HG03558 (cell line): ENCODE measurements at regions not wholly inside any gene's neighbourhood (a gene's known extent, or its start where the extent isn't known, plus 50 kb on each side); places are given as distances from the start of the nearest gene placed in this dataset.

Experiments used
- ATAC-seq: cut with Tn5 transposase; IDR thresholded peaks from one replicate; pipeline ENCODE4 v1.9.1; 2021; ENCODE audit warnings: moderate number of reproducible peaks; ENCODE audit not compliant: unreplicated experiment; ENCODE audit errors: extremely low read depth

- ATAC-seq = no peak
These were observed 180.8 kb upstream of the PCSK5 start for GRCh38 chr9:75709698-75710097.

DNA sequence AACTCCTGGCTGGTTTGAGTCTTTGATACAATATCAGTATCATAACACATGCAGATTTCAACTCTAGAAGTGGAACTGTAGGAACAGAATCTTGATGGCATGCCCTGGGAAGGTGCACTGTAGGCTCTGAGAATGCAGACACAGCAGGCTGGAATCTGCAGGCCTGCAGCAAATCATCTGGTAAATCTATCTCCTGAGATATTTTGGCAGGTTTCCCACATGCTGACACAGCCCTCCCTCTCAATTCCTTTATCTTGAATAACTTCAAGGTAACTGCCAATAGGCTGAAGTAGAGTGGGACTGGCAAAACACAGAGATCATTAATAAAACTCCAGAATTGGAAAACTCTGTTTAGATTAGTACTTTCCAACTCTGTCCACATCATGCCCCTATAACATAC is 177.8 kb upstream of the PCSK5 start:
- no peak for ATAC-seq

DNA sequence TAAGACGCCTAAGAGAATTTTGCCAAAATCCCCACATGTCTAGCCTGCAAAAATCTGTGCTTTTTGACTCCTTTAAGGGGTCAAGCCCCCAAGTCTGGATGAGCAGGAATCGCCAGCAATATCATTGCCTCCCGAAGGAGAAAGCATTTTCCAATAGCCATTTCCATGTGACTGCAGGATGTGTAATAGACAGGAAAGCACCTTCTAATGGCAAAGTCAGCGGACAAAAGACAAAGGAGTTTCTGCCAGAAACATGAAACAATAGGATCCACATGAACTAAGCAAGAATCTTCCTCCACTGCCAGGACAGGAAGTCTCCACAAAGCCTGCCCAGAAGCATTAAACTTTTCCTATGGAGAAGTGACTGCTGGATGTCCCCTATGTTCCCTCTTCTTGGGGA is 177.1 kb upstream of the PCSK5 start:
- ATAC-seq = no peak

DNA sequence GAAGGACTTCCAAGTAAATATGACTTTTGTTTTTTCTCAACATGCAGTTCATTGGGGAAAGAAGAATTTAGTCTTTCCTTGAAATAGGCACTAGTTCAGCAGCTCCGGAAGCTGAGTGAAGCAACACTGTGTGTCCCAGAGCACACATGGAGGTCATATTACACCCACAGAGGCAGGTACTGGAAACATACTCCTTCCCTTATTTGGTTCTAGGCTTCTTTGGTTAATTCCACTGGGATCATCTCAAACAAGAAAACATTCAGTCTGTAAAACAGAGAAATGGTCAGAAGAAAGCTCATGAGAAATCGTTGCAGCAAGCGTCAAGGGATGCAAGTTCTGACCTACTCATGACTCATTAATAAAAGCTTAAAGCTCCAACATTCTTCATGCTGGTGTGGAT is 175.1 kb upstream of the PCSK5 start:
- no peak for ATAC-seq

- no peak for ATAC-seq
These were observed 171.8 kb upstream of the PCSK5 start for GRCh38 chr9:75718677-75719076.

GRCh38 chr9:75728391-75728790 is 162.1 kb upstream of the PCSK5 start:
- ATAC-seq = no peak

DNA sequence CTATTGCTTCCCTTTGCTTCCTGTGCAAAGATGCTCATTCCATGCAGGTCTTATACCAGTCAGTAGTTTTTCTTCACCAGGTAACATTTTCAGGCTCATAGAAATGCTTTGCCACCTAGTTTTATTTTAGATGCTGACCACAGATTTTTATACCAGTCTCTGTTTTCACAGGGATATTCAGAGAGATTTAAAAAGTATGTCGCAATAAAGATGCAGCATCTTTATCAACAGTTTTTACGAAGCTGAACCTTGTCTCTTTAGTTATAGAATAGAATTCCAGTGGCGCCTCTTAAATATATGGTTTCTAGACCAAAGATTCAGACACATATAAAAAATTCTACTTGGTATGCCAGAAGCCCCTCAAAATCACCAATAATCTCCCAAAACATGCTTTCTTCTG is 155.7 kb upstream of the PCSK5 start:
- ATAC-seq = no peak

- ATAC-seq = no peak
These were observed 150.4 kb upstream of the PCSK5 start for GRCh38 chr9:75739884-75740611.

DNA sequence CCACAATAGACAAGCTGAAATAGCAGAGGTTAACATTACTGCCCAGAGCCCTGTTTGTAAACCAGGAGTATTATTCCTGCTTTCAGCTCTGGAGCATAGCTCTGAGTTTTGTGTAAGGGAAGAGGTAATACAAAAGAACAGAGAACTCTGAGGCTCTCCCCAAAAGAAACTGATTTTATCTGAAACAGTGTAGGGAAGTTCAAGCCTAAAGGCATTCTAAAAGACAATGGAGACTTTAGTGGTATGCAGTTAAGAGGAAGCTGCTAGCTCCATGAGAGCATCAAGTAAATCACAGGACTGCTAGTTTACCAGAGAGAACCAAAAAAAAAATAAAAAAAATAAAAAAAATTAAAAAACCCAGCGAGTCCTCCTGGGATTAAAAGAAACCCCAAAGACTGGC is 146.6 kb upstream of the PCSK5 start:
- ATAC-seq = no peak

GRCh38 chr9:75754080-75754479 is 136.4 kb upstream of the PCSK5 start:
- no peak for ATAC-seq

DNA sequence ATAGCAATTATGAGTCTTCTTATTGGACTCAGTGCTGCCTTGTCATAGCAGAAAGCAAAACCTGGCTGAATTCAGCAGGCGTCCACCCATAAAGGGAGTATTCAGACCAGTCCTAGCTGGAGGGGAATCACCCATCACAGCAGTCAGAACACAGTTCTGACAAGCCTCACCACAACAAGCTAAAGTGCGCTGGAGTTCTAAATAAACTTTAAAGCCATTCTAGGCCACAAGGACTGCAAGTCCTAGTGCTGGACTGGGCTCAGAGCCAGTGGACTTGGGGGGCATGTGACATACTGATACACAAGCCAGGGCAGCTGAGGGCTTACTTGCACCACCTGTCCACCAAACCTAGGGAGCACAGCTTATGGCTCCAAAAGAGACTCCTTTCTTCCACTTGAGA is 115.3 kb upstream of the PCSK5 start:
- ATAC-seq = no peak

DNA sequence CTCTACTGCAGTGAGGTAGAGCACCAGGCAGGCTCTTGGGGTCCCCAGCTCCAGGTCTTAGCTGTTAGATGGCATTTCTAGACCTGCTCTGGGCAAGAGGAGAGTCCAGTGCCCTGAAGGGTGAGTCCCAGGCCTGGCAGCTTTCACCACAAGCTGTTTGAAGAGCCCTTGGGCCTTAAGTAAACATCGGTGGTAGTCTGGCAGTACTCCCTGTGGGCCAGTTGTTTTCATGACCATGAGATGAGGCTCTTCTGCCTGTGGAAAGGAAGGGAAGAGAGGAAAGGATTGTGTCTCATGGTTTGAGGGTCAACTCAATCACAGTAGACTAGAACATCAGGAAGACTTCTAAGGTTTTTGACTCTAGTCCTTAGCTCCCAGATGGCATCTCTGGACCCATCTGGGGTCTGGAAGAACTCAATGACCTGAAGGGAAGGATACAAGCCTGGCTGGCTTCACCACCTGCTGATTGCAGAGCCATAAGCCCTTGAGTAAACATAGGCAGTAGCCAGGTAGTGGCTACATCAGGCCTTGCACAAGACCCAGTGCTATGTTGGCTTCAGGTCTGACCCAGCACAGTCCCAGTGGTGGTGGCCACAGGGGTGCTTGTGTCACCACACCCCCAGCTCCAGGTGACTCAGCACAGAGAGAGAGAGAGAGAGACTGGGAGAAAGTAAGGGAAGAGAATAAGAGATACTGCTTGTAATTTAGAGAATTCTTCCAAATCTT is 114.3 kb upstream of the PCSK5 start:
- ATAC-seq = no peak

DNA sequence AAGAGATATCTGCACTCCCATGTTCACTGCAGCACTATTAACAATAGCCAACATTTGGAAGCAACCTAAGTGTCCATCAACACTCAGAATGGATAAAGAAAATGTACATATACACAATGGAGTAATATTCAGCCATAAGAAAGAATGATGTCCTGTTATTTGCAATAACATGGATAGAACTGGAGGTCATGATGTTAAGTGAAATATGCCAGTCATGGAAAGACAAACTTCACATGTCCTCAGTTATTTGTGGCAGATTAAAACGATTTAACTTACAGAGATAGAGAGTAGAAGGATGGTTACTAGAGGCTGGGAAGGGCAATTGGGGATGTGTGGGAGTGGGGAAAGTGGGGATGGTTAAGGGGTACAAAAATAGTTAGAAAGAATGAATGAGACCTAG is 110.3 kb upstream of the PCSK5 start:
- ATAC-seq = no peak

GRCh38 chr9:75788006-75788634 is 102.4 kb upstream of the PCSK5 start:
- no peak for ATAC-seq

- no peak for ATAC-seq
These were observed 93.3 kb upstream of the PCSK5 start for GRCh38 chr9:75797085-75797580.

DNA sequence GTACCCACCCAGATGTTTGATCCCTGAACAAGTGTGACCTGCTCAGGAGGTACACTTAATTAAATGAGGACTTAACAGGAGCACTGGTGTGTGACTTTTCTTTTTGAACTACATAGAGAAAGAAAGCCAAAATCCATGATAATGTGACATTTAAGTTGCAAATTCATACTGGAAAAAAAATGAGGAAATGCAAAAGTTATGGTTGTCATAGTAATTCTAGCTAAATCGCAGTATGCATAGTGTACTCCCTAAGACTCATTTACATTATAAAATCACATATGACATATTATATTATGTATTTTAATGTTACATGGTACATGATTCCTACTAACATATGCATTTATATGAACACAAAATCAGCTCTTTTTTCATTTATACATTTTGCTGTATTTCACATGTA is 92.0 kb upstream of the PCSK5 start:
- ATAC-seq = no peak

DNA sequence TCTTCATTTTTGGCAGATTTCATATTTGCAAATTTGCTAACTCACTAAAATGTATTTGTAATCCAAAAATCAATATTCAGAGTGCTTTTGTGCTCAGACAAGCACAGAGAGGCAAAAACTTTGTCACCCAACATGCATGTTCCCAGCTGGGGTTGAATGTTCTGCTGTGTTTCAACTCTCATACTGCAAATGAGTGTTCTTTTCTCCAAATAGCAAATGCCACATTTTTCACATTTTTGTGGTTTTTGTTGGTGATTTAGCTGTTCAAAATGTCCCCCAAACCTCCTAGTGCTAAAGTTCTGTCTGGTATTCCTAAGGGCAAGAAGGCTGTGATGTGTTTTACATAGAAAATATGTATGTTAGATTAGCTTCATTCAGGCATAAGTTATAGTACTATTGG is 87.3 kb upstream of the PCSK5 start:
- ATAC-seq = no peak

DNA sequence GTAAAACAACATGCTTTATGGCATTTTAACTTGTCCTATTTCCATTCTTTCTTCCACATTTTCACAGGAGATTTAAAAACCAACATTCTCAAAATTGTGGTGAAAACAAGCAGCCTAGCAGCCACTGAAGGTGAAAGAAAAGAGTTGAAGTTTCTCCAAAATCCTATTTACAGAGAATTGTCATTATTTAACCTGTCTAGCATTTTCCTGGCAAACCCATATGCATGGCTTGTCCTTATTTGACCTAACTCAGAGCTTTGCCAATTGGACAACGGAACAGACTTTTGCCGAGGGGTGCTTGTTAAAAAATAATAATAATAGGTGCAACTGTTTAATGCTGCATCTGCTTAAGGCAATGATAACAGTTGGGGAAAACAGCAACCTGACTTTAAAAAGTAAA is 80.4 kb upstream of the PCSK5 start:
- no peak for ATAC-seq

GRCh38 chr9:75811692-75812091 is 78.8 kb upstream of the PCSK5 start:
- no peak for ATAC-seq

GRCh38 chr9:75812141-75812540 is 78.3 kb upstream of the PCSK5 start:
- no peak for ATAC-seq

DNA sequence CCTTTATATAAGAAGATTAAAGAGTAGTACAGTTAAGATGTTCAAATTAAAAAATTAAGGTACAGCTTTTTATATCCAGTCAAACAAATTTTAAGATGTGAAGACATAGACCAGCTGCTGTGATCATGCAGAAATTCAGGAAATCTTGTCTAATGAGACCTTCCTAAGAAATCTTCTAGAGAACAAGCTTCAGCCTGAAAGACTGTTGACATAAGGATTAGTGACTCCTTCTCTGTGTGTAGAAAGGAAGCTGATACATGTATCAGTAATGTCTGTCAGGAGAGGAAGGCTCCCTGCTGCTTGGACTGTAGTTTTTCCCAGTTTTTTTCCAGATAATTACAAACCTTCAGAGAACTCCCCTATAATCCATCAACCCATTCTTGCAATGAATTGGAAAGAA is 75.8 kb upstream of the PCSK5 start:
- no peak for ATAC-seq
